ENCODE measurements at regions not wholly inside any gene's neighbourhood (a gene's known extent, or its start where the extent isn't known, plus 50 kb on each side); places are given as distances from the start of the nearest gene placed in this dataset.
A peak's percentile ranks its signal among the peaks of the same experiment; 100 is the strongest.

GRCh38 chr15:47511261-47511660 is 206.0 kb upstream of the SEMA6D start:
- DNase-seq (ENCODE audit: low spot score in 2 of 2): no peak
- no peak overlapping the region for H3K4me3 ChIP-seq
- no peaks in the 10 kb centered on the region for H3K9me3 ChIP-seq
- TF ChIP-seq CTCF (IDR thresholded peaks at IDR 0.05): no peak
- intact Hi-C loops (cut with DNase I): no loop called here
- H3K27ac ChIP-seq: no peak overlapping the region
- no peaks in the 10 kb centered on the region for H3K36me3 ChIP-seq
- peaks cover 0 to 7% of the 10 kb centered on the region in 2 donors for H3K4me1 ChIP-seq
- H3K27me3 ChIP-seq: no peaks in the 10 kb centered on the region

GRCh38 chr15:47513471-47513870 is 203.8 kb upstream of the SEMA6D start:
- Histone ChIP-seq H3K36me3 (no peaks in the 10 kb centered on the region), H3K4me1 (no peaks in the 10 kb centered on the region), H3K9me3 (no peaks in the 10 kb centered on the region), H3K27me3 (no peaks in the 10 kb centered on the region), H3K27ac (no peak overlapping the region), H3K4me3 (no peak overlapping the region)
- TF ChIP-seq CTCF (IDR thresholded peaks at IDR 0.05): no peak
- no peak for DNase-seq (ENCODE audit: low spot score in 2 of 2)
- intact Hi-C loops (cut with DNase I): no loop called here

- H3K27me3 ChIP-seq: no peaks in the 10 kb centered on the region
- no peaks in the 10 kb centered on the region for H3K36me3 ChIP-seq
- TF ChIP-seq CTCF (IDR thresholded peaks at IDR 0.05): no peak
- no peak overlapping the region for H3K4me3 ChIP-seq
- H3K4me1 ChIP-seq: no peaks in the 10 kb centered on the region
- H3K27ac ChIP-seq: no peak overlapping the region
- DNase-seq (ENCODE audit: low spot score in 2 of 2): no peak
- intact Hi-C loops (cut with DNase I): no loop called here
- no peaks in the 10 kb centered on the region for H3K9me3 ChIP-seq
These were observed 203.1 kb upstream of the SEMA6D start for GRCh38 chr15:47514200-47514652.

- Histone ChIP-seq H3K4me1 (no peaks in the 10 kb centered on the region), H3K9me3 (no peaks in the 10 kb centered on the region), H3K27ac (no peak overlapping the region), H3K4me3 (no peak overlapping the region), H3K27me3 (no peaks in the 10 kb centered on the region), H3K36me3 (no peaks in the 10 kb centered on the region)
- intact Hi-C loops (cut with DNase I): no loop called here
- no peak for TF ChIP-seq CTCF (IDR thresholded peaks at IDR 0.05)
- no peak for DNase-seq (ENCODE audit: low spot score in 2 of 2)
These were observed 200.7 kb upstream of the SEMA6D start for GRCh38 chr15:47516558-47516957.

GRCh38 chr15:47516972-47517371 is 200.3 kb upstream of the SEMA6D start:
- Histone ChIP-seq H3K27ac (no peak overlapping the region), H3K9me3 (no peaks in the 10 kb centered on the region), H3K4me3 (no peak overlapping the region), H3K4me1 (no peaks in the 10 kb centered on the region), H3K36me3 (no peaks in the 10 kb centered on the region), H3K27me3 (no peaks in the 10 kb centered on the region)
- no peak for DNase-seq (ENCODE audit: low spot score in 2 of 2)
- TF ChIP-seq CTCF (IDR thresholded peaks at IDR 0.05): no peak
- intact Hi-C loops (cut with DNase I): no loop called here

GRCh38 chr15:47517737-47518136 is 199.6 kb upstream of the SEMA6D start:
- H3K27ac ChIP-seq: peak overlapping the region in 1 of 2 donors; percentile 45
- no peak for DNase-seq (ENCODE audit: low spot score in 2 of 2)
- TF ChIP-seq CTCF (IDR thresholded peaks at IDR 0.05): no peak

More at GRCh38 chr15:47517737-47518136, 199.6 kb upstream of the SEMA6D start:
- Histone ChIP-seq H3K36me3 (no peaks in the 10 kb centered on the region), H3K9me3 (no peaks in the 10 kb centered on the region), H3K4me3 (no peak overlapping the region), H3K27me3 (no peaks in the 10 kb centered on the region), H3K4me1 (no peaks in the 10 kb centered on the region)
- intact Hi-C loops (cut with DNase I): no loop called here
